ENCODE measurements at regions not wholly inside any gene's neighbourhood (a gene's known extent, or its start where the extent isn't known, plus 50 kb on each side); places are given as distances from the start of the nearest gene placed in this dataset.

GRCh38 chr19:31427857-31428256, 78.6 kb upstream of the TSHZ3 start:
- H3K4me3 ChIP-seq (ENCODE audit: low read length), result no peak overlapping the region
- H3K9me2 ChIP-seq (replicated peaks; ENCODE audit: control insufficient read depth, low read length), result no peaks in the 10 kb centered on the region
- H4K20me1 ChIP-seq (ENCODE audit: control insufficient read depth, insufficient read depth, low read depth, low read length), result no peaks in the 10 kb centered on the region
- no peak overlapping the region for H3K27ac ChIP-seq (ENCODE audit: low read depth, low read length)
- no peaks in the 10 kb centered on the region for H3K4me1 ChIP-seq (ENCODE audit: control insufficient read depth, low read length)
- no peaks in the 10 kb centered on the region for H3F3A ChIP-seq (ENCODE audit: control insufficient read depth, insufficient read depth)
- H3K36me3 ChIP-seq (ENCODE audit: control insufficient read depth, low read length), result no peaks in the 10 kb centered on the region
- no peak overlapping the region for H3K4me2 ChIP-seq (ENCODE audit: low read length)
- H3K27me3 ChIP-seq (ENCODE audit: control insufficient read depth, low read length), result no peaks in the 10 kb centered on the region
- peaks cover 2% of the 10 kb centered on the region; the same call in 1 of the 2 replicates for H3K9me3 ChIP-seq (ENCODE audit: control insufficient read depth, insufficient read depth, low read length)
- no peaks in the 10 kb centered on the region for H3K79me2 ChIP-seq (ENCODE audit: control insufficient read depth, low read length)
- TF ChIP-seq CTCF (IDR thresholded peaks at IDR 0.05; ENCODE audit: low read depth, low read length, poor library complexity, severe bottlenecking), result no peak
- no peak for TF ChIP-seq EZH2phosphoT487 (IDR thresholded peaks at IDR 0.05; ENCODE audit: borderline replicate concordance, low read length)

DNA sequence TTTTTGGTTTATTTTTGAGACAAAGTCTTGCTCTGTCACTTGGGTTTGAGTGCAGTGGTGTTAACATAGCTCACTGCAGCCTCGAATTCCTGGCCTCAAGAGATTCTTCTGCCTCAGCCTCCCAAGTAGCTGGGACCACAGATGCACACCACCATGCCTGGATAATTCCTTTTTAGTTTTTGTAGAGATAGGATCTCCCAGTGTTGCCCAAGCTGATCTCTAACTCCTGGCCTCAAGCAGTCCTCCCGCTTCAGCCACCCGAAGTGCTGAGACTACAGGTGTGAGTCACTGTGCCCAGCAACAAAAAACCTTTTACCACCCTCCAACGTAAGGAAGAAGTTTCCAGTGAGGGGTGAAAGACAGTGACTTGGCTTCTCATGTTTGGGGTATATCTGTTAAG, 81.1 kb upstream of the TSHZ3 start:
- TF ChIP-seq CTCF (IDR thresholded peaks at IDR 0.05; ENCODE audit: low read depth, low read length, poor library complexity, severe bottlenecking), result no peak
- no peak for TF ChIP-seq EZH2phosphoT487 (IDR thresholded peaks at IDR 0.05; ENCODE audit: borderline replicate concordance, low read length)
- Histone ChIP-seq H3K9me3 (ENCODE audit: control insufficient read depth, insufficient read depth, low read length) (peaks cover 2% of the 10 kb centered on the region; the same call in 1 of the 2 replicates), H3K27ac (ENCODE audit: low read depth, low read length) (no peak overlapping the region), H3K9me2 (replicated peaks; ENCODE audit: control insufficient read depth, low read length) (no peaks in the 10 kb centered on the region), H3K4me3 (ENCODE audit: low read length) (no peak overlapping the region), H3K36me3 (ENCODE audit: control insufficient read depth, low read length) (no peaks in the 10 kb centered on the region), H3K27me3 (ENCODE audit: control insufficient read depth, low read length) (no peaks in the 10 kb centered on the region), H3K79me2 (ENCODE audit: control insufficient read depth, low read length) (no peaks in the 10 kb centered on the region), H4K20me1 (ENCODE audit: control insufficient read depth, insufficient read depth, low read depth, low read length) (no peaks in the 10 kb centered on the region), H3K4me1 (ENCODE audit: control insufficient read depth, low read length) (no peaks in the 10 kb centered on the region), H3K4me2 (ENCODE audit: low read length) (no peak overlapping the region), H3F3A (ENCODE audit: control insufficient read depth, insufficient read depth) (no peaks in the 10 kb centered on the region)

- Histone ChIP-seq H4K20me1 (ENCODE audit: control insufficient read depth, insufficient read depth, low read depth, low read length) (no peaks in the 10 kb centered on the region), H3K4me3 (ENCODE audit: low read length) (no peak overlapping the region), H3K27ac (ENCODE audit: low read depth, low read length) (no peak overlapping the region), H3F3A (ENCODE audit: control insufficient read depth, insufficient read depth) (no peaks in the 10 kb centered on the region), H3K4me1 (ENCODE audit: control insufficient read depth, low read length) (no peaks in the 10 kb centered on the region), H3K4me2 (ENCODE audit: low read length) (no peak overlapping the region), H3K9me3 (ENCODE audit: control insufficient read depth, insufficient read depth, low read length) (peaks cover 2% of the 10 kb centered on the region; the same call in 1 of the 2 replicates), H3K27me3 (ENCODE audit: control insufficient read depth, low read length) (no peaks in the 10 kb centered on the region), H3K36me3 (ENCODE audit: control insufficient read depth, low read length) (no peaks in the 10 kb centered on the region), H3K9me2 (replicated peaks; ENCODE audit: control insufficient read depth, low read length) (no peaks in the 10 kb centered on the region), H3K79me2 (ENCODE audit: control insufficient read depth, low read length) (no peaks in the 10 kb centered on the region)
- TF ChIP-seq CTCF (IDR thresholded peaks at IDR 0.05; ENCODE audit: low read depth, low read length, poor library complexity, severe bottlenecking) (no peak), EZH2phosphoT487 (IDR thresholded peaks at IDR 0.05; ENCODE audit: borderline replicate concordance, low read length) (no peak)
Observed at GRCh38 chr19:31432201-31432810, 83.1 kb upstream of the TSHZ3 start.
